ENCODE measurements at regions not wholly inside any gene's neighbourhood (a gene's known extent, or its start where the extent isn't known, plus 50 kb on each side); places are given as distances from the start of the nearest gene placed in this dataset.

DNA sequence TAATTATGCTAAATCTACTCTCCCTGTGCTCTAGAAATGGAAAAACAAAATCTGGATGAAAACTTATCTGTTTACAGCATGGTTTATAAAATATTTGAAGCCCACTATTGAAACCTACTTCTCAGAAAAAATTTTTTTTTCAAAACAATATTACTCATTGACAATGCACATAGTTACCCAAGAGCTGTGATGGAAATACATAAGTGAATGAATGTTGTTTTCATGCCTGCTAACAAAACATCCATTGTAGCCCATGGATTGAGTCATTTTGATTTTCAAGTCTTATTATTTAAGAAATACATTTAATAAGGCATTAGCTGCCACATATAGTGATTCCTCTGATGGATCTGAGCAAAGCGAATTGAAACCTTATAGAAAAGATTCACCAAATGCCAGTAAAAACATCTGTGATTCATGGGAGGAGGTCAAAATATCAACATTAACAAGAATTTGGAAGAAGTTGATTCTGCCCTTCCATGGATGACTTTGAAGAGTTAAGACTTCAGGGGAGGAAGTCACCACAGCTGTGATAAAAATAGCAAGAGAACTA lies 144.7 kb upstream of the HHIP start:
- TF ChIP-seq, protein P1, sequence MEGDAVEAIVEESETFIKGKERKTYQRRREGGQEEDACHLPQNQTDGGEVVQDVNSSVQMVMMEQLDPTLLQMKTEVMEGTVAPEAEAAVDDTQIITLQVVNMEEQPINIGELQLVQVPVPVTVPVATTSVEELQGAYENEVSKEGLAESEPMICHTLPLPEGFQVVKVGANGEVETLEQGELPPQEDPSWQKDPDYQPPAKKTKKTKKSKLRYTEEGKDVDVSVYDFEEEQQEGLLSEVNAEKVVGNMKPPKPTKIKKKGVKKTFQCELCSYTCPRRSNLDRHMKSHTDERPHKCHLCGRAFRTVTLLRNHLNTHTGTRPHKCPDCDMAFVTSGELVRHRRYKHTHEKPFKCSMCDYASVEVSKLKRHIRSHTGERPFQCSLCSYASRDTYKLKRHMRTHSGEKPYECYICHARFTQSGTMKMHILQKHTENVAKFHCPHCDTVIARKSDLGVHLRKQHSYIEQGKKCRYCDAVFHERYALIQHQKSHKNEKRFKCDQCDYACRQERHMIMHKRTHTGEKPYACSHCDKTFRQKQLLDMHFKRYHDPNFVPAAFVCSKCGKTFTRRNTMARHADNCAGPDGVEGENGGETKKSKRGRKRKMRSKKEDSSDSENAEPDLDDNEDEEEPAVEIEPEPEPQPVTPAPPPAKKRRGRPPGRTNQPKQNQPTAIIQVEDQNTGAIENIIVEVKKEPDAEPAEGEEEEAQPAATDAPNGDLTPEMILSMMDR (IDR thresholded peaks at IDR 0.05; ENCODE audit: insufficient read depth, low read depth, low read length) = no peak
- no peak for DNase-seq (ENCODE audit: low read depth)
- H3K4me3 ChIP-seq (ENCODE audit: low read depth, low read length) = no peak overlapping the region

DNA sequence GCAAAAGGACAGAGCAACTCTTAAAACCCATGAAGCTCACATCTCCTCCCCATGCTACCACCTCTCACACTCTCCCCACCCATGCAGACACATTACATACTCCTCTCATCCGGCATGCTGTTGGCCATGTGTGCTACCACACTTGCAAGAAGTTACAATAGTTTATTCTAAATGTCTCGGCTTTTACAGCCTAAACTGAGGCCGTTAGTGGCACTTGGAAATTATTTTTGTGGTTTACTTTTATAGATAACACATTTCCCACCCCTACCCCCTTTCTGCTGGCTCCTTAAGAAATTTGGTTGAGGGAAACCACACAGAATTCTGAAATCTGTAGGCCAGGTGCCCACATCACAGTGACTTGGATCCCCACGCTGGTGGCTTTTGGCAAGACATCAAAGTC lies 141.1 kb upstream of the HHIP start:
- no peak overlapping the region for H3K4me3 ChIP-seq (ENCODE audit: low read depth, low read length)
- TF ChIP-seq, protein P1 (IDR thresholded peaks at IDR 0.05; ENCODE audit: insufficient read depth, low read depth, low read length) = no peak
- no peak for DNase-seq (ENCODE audit: low read depth)

DNA sequence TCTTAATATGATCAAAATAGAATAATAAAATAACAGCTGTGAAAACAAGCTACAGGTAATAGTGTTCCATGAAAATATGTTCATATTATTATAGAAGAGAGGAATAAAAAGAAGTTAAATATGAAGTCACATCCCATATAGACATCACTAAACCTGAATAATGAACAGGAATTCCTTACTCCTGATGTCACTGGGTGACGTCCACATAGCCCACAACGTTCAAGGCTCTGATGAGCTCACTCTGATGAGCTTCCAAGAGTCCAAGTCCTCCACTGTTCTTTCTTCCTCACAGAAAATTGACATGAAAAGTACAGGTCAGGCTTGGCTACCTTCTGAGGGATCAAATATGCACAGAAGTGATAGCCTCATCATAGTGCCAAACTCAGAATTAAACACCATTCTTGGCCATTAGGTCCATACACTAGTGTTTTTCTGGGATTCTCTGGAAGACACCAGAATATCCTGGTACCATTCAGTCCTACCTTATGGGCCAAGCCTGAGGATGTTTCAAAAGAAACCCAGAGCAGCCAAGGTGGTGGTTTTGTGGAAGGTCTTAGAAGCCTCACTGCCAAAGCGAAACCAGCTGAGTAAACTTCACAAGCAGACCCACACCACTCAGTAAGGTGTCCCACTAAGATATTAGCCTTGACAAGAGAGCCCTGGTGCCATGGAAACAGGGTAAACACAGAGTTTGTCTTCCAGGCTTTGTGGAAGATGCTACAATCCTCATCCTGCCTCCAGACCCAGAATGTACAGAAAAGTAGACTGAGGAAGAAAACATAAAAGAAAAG lies 138.4 kb upstream of the HHIP start:
- TF ChIP-seq, protein P1 (IDR thresholded peaks at IDR 0.05; ENCODE audit: insufficient read depth, low read depth, low read length) = no peak
- H3K4me3 ChIP-seq (ENCODE audit: low read depth, low read length) = no peak overlapping the region
- DNase-seq (ENCODE audit: low read depth) = no peak

DNA sequence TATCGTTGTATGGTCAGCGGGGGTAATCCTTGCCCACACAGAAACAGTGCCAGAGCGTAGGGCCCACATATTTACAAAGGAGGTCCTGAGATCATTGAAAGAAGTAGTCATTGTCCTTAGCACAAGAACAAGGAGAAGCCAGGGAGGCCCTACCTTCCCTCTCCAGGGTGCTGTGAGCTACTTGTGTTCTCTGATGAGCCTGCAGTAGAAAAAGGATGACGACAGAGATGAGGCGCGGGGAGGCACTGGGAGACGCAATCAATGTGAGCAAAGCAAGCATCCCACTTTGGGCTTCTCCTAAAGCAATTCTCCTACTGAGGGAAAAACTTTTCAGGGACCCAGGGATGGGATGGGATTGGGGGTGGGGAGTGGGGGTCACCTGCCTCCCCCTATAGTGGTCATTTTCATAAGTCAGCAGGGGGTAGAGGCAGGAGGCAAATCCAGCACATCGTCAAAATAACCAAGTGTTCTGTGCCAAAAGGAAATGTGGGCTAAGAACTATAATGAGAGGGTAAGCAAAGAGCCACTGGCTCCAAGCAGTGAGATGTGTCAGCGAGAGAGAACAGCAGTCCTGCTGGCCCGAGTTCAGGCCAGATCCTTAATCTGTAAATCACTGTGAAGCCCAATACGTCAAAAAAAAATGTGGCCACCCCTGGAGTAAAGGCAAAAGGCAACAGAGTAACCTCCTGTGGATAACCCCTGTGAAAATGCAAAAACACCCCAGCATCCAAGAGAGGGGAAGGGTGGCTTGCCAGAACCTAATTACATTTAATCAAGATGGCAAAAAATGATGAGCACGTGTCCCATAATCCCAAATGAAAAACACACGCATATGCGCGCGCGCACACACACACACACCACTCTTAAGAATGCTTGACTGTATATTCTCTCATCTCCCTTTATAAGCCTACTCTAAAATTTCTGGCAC lies 136.6 kb upstream of the HHIP start:
- TF ChIP-seq, protein P1 (IDR thresholded peaks at IDR 0.05; ENCODE audit: insufficient read depth, low read depth, low read length) = no peak
- no peak for DNase-seq (ENCODE audit: low read depth)

DNA sequence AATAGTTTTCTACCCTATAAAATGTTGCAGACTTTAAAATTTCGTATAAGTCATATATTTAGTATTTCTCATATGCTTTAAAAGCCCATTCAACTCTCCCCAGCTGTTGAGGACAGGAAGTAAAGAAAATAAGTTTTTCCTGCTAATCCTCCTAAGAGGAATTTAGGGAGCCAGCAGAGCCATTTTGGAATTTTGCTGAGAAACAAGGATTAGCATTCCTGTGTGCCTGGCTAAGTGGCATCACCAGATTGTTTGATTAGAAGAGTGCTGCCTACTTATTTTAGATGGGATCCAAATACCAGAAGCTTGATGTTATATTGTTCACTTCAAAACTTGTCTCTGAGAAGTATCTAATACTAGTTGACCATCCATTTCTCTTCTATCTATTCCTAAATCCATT lies 131.2 kb upstream of the HHIP start:
- no peak overlapping the region for H3K4me3 ChIP-seq (ENCODE audit: low read depth, low read length)
- TF ChIP-seq, protein P1 (IDR thresholded peaks at IDR 0.05; ENCODE audit: insufficient read depth, low read depth, low read length) = no peak
- no peak for DNase-seq (ENCODE audit: low read depth)

More for the DNA sequence above, 136.6 kb upstream of the HHIP start:
- no peak overlapping the region for H3K4me3 ChIP-seq (ENCODE audit: low read depth, low read length)

DNA sequence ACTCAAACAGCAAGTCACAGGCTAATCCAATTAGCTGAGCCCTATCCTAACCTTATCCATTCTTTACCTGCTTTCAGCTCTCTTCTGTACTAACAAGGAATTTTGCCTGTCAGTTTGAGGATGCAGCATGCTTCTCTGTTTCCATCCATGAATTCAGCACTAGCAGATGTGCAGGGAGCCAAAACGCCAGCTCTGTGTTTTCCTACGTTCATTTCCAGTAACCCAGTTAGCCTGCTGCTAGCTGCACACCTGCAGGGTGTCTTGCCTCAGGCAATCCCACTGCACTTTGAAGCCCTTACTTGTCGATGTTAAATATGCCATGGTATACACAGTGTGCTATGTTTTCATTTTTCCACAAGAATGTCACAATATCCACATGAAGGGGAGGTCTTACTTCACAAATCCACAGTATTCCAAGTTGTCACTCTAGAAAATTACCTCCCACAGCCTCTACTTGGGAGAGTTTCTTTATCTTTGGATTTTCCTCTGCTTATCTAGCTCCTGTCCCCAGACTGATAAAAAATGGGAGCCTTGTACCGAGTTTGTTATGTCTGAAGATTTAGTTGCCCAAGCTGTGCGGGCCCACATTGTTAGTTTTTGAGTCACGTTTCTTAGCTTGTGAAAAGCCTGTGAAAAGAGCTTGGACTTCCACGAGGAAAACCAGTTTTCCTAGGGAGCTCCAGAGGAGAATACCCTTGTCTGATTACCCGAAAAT lies 127.6 kb upstream of the HHIP start:
- TF ChIP-seq, protein P1 (IDR thresholded peaks at IDR 0.05; ENCODE audit: insufficient read depth, low read depth, low read length) = no peak
- peak; percentile 11 for DNase-seq (ENCODE audit: low read depth)
- H3K4me3 ChIP-seq (ENCODE audit: low read depth, low read length) = no peak overlapping the region
